GM21515 (cell line): ENCODE measurements at regions not wholly inside any gene's neighbourhood (a gene's known extent, or its start where the extent isn't known, plus 50 kb on each side); places are given as distances from the start of the nearest gene placed in this dataset.

Experiments
- ATAC-seq: cut with Tn5 transposase; IDR thresholded peaks from one replicate; pipeline ENCODE4 v1.9.1; 2021; ENCODE audit not compliant: unreplicated experiment

DNA sequence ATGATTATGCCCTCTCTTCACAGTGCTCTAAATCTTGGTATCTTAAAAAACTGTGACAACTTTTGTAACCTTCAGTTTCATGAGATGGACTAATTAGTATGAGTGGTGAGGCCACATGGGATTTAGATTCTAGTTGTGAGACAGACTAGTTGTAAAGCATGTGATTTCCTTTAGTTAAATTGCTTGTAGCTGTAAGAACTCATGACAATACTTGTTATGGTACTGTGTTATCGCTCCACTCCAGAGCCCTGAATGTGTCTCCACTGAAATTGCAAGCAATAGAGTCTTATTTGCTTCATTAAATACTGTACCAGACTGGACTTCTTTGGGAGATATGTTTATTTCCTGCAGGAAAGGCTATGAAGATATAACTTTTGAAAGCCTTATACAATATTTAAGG lies 1198.3 kb upstream of the CDH6 start:
- ATAC-seq, result no peak

DNA sequence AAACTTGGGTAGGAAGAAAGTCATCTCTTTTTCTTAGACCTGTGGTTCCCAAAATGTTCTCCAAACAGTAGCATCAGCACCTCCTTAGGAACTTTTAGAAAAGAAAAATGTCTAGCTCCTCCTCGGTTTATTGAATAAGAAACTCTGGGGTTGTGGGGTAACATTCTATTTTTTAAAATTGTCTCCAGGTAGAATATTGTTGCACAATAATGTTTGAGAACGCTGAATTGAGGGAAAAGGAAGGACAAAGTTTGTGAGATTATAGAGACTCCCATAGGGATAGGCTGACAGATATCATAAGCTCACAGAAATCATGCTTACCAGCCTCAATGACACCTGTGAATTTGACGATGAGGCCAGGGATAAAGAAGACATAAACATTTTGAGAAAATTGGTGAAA lies 1199.0 kb upstream of the CDH6 start:
- no peak for ATAC-seq

GRCh38 chr5:29993286-29993685 lies 1200.2 kb upstream of the CDH6 start:
- no peak for ATAC-seq

GRCh38 chr5:29992248-29992647 lies 1201.2 kb upstream of the CDH6 start:
- no peak for ATAC-seq

GRCh38 chr5:29990681-29991080 lies 1202.8 kb upstream of the CDH6 start:
- no peak for ATAC-seq

DNA sequence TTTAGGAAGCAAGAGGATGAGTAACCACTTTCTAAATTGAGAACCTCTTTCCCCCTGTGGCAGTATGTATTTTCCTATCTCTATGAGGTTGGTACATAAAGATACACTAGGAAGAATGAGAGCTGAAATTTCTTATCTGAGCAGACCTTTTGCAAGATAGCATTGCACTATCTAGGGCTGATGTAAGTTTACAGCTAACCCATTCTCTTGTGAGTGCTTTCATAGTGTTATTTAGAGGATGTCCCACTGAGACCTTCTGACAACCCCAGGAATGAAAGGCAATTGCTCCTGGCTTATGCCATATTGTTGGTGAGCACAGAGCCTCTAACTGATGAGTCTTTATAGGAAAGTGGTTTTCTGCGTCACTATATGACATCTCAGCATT lies 1209.3 kb upstream of the CDH6 start:
- ATAC-seq, result no peak

DNA sequence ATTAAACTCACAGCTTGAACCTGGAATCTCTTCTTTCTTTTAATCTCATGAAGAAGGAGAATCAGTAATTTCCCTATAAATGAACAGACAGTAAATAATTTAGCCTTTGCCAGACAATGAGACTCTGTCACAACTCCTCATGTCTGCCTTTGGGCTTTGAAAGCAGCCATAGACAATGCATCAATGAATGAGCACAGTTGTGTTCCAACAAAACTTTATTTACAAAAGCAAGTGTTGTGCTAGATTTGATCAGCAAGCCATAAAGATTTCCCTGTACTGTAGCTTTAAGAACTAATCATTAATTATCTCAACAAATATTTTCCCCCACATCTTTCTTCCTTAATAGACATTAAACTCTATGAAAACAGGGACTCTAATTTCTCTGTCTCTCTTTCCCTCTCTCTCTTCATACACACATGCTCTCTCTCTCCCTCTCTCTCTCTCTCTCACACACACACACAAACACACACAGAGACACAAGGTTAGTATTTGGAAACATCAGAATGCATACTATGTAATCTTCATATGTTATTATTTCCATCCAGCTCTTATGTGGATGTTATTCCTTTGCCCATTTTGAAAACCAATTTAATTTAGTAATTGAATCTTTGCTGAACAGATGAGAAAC lies 1209.8 kb upstream of the CDH6 start:
- no peak for ATAC-seq

- no peak for ATAC-seq
Observed at GRCh38 chr5:29982457-29982856, 1211.0 kb upstream of the CDH6 start.

- no peak for ATAC-seq
Observed at GRCh38 chr5:29972597-29972996, 1220.9 kb upstream of the CDH6 start.

- ATAC-seq, result no peak
Observed at GRCh38 chr5:29963956-29964355, 1229.5 kb upstream of the CDH6 start.

- ATAC-seq, result no peak
Observed at GRCh38 chr5:29960323-29960722, 1233.2 kb upstream of the CDH6 start.

DNA sequence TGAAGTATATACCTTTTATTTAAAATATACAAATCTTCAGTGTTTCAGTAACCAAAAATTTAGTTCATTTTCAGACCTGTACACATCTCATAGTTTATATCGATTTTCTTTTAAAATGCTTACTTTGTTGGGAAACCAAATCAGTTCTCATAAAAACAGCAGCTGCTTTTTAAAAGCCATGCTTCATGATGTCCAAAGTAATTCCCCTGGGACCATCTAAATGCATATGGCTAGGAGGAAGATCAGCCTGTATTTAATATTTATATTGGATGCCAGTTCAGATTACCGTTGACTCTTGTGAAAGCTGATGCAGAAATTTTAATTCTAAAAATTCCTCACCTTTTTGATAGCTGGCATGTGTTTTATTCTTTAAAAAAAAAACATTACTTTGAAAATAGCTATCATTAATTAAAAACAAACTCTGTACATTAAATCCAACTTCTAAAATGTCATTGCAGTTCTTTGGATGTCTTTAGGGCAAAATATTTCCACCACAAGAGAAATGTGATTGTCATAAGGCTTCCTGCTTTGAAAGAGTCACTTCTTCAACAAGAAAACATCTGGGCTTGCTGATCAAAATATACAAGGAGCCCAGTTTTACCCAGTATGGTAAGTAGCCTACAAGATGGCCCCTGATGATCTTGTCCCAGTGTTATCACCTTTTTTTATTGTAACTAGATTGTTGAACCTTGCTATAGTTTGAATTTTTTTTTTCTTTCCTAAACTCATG lies 1242.9 kb upstream of the CDH6 start:
- ATAC-seq, result no peak

- ATAC-seq, result no peak
Observed at GRCh38 chr5:29949301-29949872, 1244.1 kb upstream of the CDH6 start.

GRCh38 chr5:29944327-29944726 lies 1249.2 kb upstream of the CDH6 start:
- no peak for ATAC-seq

- ATAC-seq, result no peak
Observed at GRCh38 chr5:29942089-29942488, 1251.4 kb upstream of the CDH6 start.

GRCh38 chr5:29939988-29940387 lies 1253.5 kb upstream of the CDH6 start:
- ATAC-seq, result no peak

- ATAC-seq, result no peak
Observed at GRCh38 chr5:29935371-29935770, 1258.1 kb upstream of the CDH6 start.

DNA sequence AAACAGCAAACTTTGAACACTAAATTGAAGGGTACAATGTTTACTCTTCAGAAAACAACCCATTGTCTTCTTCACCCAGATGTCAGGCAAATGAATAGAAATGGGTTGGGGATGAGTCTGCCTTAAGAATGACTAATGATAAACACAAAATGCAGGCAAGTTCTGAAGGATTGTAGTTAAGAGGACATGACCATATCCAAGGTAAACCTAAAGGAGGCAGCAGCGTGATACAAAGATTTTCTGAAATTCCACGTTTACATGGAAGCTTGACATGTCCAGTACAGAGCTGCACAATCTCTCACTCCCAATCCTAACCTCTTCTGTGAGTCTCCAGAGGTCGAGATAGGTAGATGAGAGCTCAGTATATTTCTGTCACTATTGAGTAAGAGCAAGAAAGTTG lies 1263.2 kb upstream of the CDH6 start:
- no peak for ATAC-seq

DNA sequence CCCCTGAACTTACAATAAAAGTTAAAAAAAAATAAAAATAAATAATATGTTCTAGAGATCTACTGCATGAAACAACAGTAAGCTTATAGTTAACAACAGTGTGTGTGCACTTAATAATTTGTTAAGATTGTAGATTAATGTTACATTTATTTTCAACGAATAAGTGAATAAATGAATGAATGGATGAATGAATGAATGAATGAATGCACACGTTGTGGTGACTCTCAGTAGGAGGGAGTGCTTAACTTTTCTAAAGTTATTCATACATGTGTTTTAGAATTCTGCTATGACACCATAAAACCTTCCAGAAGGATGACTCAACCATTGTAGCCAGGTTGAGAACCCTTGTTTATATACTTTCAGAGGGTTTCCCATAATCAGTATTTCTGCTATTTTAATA lies 1269.4 kb upstream of the CDH6 start:
- ATAC-seq, result no peak

DNA sequence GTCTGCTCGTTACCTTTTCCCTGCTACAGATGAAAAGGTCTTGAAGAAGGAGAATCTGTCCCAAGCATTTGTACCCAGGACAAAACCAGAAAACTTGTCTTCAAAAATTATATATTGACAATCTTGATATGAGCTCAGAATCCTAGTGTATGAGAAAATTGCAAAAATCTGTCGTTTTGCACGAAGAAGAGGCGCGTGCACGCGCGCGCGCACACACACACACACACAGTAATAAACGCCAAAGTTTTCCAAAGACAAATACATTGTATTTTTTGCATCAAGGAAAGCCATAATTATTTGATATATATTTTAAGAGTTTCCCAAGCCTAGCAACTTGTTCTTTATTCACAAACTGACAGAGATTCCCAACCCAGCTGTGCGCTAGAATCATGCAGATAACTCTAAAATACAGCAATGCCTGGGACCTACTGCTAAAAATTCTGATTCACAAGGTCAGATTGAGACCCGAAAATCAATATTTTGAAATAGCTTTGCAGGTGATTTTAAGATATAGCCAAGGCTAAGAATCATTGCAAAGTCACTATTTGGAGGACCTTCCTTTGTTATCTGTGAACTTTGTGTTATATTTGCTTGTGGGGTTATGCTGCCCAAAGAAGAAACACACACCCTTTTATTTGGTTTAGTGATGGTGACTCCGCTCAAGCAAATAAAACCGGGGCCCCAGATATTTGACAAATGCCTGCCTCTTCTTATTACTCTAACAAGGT lies 1287.7 kb upstream of the CDH6 start:
- no peak for ATAC-seq

DNA sequence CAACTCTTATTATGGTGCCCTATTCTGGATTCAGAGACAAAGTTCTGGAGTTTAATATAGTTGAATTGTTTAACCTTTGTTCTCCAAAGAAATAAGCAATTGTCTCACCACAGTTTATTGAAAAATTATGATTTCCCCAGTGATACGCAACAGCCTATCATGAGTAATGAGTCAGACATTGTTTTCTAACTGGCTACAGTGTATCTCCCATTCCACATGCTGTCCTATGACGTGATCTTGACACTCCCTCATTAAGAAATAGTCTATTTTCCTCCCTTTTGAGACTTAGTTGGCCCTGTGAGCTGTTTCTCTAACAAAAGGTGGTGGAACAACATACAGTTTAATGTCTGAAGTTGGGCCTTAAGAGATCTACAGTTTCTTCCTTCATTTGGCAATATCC lies 1290.6 kb upstream of the CDH6 start:
- no peak for ATAC-seq

DNA sequence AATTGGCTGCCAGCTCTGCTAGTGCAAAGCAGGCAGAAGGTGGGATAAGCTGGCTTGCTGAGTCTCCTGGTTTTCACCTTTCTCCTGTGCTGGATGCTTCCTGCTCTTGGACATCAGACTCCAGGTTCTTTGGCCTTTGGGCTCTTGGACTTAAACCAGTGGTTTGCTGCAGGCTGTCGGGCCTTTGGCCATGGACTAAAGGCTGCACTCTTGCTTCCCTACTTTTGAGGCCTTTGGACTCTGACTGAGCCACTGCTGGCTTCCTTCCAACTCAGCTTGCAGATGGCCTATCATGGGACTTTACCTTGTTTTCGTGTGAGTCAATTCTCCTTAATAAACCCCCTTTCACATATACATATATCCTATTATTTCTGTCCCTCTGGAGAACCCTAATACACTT lies 1293.9 kb upstream of the CDH6 start:
- ATAC-seq, result no peak
